HG03439 (cell line): ENCODE measurements at regions not wholly inside any gene's neighbourhood (a gene's known extent, or its start where the extent isn't known, plus 50 kb on each side); places are given as distances from the start of the nearest gene placed in this dataset.
"Not testable (repeated sequence)": the region's sequence is repeated elsewhere in the genome, so short reads cannot be mapped to it uniquely, and the experiment has no call there.

Experiments
- ATAC-seq: cut with Tn5 transposase; IDR thresholded peaks from one replicate; pipeline ENCODE4 v1.9.1; 2021; ENCODE audit warnings: mild to moderate bottlenecking, moderate library complexity; ENCODE audit not compliant: unreplicated experiment

DNA sequence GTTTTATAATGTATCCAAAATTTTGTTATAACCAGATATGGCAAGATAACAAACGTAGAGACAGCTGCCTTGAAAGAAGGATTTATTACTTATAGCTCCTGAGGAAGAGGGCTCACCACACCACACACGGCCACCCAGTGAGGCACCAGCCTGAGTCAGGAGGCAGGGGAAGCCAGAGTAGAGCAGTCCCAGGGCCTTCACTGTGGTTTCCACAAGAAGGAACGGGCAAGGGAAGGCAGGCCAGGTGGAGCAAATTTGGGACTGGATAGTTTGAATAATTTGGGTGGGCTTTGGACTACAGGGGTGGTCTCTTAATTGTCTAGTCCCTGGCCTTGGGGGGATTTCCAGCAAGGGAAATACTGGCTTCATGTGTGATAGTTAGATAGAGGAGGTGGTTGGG lies 72.5 kb downstream of the RRAGC start:
- ATAC-seq: no peak

DNA sequence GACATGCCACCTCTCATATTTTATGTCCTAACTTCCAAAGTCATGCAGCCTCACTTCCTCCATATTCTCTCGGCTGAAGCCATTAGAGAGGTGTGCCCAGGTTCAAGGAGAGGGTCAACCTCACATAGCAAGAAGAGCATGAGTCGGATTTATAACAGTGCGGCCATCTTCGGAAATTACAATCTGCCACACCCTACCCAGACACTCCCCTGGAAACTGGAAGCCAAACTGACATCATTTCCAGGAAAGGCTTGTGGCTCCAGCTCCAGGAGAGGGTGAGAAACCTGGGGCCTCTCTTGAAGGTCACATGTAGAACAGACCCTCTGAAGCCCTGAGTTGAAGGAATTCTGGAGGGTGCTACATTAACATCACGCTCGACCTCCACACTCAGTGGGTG lies 73.5 kb downstream of the RRAGC start:
- ATAC-seq: no peak

DNA sequence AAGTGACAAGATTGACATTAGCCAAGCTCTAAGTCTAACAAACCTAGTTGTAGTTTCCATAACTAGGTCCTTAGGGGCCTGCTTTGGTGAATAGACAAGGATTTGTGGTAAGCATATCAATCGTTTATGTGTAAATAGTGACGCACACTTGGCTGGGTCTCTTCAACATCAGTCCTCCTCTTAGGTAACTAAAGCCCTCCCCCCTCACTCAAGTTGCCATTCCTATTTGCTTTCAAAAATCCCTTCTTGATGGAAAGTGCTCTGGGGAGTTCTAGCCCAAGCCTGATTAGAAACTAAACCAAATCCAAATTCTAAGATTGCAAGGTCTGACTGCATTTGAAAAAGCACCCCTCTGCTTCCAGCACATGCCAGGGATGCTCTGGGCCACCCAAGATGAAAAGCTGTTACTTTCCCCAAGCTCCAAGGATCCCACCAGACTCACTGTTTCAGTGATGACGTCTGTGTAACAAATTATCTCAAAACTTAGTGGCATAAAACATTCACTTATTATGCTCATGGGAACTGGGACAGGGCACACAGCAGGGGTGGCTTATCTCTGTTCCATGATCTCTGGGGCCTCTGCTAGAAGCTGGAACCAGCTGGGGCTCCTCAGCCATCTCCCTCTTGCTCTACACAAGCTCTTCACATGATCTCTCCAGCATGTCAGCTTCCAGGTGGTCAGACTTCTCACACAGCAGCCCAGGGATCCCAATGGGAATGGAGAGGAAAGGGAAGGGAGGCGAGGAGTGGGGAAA lies 74.1 kb downstream of the RRAGC start:
- ATAC-seq: no peak

DNA sequence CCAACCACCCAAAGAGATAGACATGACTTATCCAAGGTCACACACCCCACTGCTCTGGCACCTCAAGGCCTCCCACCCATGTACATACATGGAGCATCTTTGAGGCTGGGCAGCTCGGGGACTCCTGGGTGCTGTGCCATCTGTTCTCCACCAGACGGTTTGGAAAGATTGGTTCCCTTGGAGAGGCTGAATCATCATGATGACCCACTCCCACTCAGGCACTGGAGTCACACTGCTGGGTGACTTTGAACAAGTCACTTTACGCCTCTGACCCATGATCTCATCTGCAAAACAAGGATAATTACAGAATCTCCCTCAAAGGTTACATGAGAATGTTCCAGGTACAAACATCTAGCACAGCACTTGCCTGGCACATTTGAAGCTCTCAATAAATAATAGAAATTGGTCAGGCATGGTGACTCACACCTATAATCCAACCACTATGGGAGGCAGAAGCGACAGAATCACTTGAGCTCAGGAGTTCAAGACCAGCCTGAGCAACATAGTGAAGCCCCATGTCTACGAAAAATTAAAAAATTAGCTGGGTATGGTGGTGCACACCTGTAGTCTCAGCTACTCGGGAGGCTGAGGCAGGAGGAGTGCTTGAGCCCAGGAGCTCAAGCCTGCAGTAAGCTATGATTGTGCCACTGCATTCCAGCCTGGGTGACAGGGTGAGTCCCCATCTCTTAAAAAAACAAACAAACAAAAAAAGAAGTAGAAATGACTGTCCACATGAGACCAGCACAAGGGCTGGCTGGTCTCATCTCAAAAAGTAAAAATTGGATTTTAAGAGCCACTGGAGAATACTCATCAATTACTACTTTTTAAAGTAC lies 74.9 kb downstream of the RRAGC start:
- ATAC-seq: no peak

DNA sequence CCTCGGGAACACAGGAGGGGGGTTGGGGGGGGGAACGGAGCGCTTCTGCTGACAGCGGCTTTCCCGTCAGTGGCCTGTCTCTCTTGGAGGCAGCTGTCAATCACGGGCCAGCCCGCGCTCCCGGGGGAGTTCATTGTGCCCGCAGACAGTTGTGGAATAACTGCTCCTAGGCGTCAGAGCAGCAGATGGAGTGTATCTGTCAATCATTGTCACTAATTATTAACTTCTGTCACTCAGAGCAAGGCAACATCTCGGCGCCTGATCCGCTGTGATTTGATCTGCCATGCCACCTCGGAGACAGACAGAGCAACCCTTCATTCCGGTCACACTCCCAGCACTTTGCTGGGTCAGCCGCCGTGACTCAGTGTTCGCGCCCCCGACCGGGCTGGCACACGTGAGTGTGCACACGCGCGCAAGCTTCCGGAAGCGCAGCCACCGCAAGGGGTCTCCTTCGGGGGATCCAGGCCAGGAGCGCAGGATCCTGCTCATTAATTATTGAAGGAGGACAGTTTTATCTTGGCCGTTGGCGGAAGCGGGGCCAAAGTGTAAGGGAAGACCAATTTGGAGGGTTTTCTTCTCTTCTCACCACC lies 75.8 kb downstream of the RRAGC start:
- no peak for ATAC-seq

DNA sequence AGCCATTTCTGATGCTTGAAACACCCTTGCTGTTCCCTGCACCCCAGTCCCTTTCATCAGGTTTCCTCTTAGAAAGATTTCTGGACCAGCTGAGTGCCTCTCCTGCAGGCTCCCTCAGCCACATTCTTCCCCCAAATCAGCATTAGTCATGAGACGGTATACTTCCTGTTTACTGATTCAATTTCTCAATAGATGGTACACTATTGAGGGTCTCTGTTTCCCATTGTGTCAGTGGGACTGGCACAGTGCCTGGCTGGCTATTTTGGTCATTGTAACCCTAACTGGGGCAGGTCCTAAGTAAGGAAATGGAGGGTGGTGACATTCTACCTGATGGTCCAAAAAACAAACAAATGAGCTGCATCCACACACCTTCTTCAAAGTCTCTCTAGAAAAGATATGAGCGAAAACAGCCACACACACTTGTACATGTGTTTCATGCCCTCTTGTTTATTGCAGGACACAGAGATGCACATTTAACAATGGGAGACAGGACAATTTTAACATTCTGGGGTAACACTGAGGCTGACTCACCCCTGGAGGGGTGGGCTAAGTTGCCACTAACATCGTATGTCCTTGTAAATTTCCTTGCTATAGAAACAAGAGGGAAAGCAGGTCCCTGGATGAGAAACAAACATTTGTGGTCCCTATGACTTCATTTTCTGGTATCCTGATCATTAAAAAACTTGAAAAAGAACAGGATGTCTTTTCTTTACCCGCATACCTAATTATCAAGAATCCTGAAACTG lies 77.5 kb downstream of the RRAGC start:
- no peak for ATAC-seq

DNA sequence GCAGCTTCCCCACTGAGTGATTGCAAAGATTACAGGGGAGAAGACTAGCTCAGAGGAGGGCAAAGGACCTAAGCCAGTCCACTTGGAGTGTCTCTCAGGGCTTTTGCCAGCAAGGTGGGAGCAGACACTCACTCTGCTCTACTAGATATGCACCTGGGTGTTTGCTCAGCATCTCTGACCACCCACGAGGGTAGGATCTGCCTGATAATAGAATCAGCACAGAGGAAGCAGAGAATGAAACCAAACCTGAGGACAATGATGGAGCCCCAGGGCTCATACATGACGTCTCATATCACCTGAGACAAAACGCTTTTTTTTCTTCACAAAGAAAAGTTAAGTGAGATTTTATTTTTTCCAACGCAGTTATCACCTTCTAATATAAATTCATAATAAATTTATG lies 79.4 kb downstream of the RRAGC start:
- no peak for ATAC-seq

DNA sequence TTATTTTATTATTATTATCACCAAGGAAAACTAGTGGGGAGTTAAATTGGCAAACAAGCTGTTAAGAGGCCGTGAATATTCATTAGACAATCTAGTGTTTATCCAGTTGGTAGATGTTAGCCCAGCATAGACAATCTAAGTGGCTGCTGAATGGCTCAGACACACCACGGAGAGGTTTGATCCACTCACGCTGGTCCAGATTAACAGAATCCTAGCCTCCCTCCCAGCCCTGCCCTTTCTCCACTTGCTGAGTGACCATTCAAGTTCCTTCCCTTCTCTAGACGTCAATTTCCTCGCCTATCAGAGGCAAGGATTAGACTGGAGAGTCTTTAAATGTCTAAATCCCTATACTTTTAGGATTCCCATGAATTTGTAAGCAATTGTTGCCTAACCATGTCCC lies 80.1 kb downstream of the RRAGC start:
- ATAC-seq: no peak

DNA sequence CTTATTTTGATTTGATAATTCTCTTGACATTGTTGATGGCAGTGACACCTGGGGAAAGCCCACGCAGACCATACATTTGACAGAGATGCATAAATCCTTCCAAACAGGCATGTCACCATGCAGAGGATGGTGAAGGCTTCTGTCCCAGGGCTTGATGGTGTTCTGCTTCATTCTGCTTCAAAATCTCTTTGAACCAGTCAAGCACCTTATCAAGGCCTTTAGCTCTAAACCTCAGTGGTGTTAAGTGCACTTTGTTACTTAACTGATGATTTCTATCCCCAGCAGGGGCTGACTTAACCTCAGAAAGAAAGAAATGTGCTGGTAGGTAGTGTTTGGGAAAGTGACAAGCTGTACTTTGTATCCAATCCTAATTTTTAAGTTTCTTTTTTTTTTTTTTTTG lies 81.1 kb downstream of the RRAGC start:
- no peak for ATAC-seq

DNA sequence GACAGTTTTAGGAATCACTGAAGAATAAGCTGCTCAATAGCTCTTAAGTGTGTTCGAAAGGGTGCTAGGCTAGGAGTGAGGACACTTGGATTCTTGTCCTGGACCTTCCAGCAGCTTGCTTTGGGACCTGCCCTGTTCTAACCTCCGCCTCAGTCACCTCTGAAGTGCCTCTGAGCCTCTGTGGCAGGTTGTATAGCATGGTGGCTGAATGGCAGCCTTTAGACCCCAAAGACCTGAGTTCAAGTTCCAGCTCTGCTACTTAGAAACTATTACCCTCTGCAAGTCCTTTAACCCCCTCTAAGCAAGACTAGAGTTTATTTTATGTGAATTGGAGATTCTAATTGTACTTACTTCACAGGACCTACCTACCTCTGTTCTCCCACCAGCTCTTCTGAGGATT lies 81.5 kb downstream of the RRAGC start:
- no peak for ATAC-seq

DNA sequence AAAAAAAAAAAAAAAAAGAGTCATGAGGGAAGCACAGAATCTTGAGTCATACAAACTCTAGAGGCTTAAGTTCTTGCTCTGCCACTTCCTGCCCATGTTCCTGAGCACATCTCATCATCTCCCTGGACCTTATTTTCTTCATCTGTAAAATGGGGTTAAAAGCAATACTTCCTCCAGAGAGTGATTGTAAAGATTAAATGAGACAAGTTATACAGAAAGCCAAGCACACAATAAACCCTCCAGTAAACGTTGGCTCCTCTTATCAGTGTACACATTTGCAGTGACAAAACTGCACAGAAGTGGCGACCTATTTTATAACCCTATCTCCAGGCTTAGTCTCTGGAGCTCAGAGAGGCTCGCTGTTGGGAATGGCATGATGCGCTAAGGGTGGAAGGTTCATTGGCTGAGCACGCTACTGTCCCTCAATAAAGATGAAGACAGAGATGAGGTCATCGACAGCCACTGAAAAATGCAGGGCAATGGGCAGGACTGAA lies 82.1 kb downstream of the RRAGC start:
- ATAC-seq: no peak

DNA sequence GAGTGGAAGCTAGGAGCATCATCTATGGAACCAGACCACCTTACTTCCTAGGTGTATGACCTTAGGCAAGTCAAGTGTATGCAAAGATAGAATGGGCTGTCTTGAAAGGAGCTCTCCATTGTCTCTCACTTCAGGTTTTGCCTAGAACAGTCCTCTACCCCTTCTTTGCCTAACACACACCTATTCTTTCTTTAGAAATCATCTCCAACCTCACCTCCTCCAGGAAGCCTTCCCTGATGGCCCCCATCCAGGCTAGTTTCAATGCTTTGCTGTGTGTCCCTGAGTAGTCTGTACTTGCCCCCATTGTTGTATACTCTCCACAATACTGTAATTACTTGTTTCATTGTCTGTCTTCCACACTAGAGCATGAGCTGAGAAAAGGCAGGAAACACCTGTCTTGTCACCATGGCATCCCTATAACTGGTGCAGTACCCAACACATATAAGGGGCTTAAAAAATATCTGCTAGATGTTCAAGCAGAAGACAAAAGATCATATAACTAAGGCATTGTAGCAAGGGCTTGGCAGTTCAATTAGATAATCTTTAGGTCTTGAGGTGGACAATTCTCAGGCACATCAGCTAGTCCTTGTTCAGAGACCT lies 83.0 kb downstream of the RRAGC start:
- ATAC-seq: no peak

DNA sequence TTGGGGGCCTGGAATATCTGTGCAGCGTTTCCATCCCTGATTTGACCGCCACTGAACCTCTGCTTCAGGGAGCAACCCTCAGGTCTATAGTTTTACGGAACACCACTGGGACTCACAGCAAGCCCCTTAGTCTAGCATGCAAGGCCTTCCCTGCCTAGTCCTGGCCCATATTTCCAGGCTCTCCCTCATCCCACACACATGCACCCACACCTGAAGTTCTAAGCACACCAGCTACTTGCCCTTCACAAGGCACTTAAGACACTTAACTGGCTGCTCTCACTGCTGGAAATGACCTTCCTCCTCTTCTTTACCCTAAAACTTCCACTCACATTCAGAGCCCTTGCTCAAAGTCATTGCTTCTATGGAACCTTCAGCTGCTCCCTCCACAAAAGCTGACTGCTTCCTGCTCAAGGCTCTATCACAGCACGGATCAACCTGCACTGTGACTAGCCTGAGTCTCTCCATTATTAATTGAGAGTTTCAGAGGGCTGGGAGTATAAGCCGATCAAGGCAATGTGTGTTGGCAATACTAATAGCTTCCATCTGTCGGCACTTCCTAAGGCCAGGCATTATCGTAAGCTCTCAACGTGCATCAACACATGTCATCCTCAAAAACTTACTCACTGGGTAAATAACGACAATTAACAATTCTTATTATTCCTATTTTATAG lies 84.3 kb downstream of the RRAGC start:
- no peak for ATAC-seq

DNA sequence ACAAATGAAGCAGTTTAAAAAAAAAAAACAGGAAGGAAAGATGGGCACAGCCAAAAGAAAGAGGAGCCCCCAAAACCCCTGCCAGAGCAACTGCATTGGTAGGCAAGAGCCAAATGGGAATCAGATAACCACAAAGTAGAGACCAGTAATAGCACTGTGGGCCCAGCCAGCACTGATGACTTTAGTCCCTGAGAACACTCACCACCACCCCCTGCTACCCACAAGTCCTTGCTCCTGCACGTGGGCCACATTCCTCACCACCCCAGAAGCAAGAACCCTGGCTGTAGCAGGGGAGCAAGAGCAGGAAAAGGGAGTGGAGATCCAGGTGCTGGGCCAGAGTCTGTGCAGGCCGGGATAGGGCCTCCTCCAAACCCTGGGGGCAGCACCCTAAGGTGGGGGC lies 86.1 kb downstream of the RRAGC start:
- ATAC-seq: no peak

DNA sequence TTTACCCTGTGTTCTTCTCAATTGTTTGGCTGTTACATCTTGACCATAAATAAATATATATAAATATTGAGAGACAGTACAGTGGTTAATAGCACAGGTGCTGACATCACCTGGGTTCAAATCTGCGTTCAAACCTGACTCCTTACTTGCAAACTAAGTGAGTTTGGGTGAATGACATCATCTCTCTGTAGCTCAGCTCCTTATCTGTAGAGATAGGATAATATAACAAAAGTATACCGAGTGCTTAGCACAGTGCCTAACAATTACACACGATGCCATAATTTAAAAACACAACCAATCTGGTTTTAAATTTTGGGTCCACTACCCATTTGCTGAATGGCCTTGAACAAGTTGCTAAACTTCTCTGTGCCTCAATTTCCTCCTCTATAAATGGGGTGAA lies 86.6 kb downstream of the RRAGC start:
- no peak for ATAC-seq

DNA sequence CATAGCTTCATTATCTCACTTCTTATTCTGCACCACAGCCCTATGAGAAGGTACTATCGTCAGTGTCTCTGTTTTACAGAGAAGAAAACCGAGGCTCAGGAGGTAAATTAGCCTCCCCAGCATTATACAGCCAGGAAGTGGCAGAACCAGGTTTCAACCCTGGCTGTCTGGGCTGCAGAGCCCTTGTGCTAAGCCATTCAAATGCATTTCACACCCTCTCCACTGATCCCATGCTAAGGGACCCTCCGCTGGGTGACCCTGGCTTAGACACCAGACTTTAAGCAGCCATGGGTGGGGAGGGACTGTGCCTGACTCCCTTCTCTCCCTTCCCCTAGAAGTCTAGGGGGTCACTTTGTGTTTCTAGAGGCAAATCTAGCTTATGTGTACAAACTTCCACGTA lies 87.5 kb downstream of the RRAGC start:
- no peak for ATAC-seq

DNA sequence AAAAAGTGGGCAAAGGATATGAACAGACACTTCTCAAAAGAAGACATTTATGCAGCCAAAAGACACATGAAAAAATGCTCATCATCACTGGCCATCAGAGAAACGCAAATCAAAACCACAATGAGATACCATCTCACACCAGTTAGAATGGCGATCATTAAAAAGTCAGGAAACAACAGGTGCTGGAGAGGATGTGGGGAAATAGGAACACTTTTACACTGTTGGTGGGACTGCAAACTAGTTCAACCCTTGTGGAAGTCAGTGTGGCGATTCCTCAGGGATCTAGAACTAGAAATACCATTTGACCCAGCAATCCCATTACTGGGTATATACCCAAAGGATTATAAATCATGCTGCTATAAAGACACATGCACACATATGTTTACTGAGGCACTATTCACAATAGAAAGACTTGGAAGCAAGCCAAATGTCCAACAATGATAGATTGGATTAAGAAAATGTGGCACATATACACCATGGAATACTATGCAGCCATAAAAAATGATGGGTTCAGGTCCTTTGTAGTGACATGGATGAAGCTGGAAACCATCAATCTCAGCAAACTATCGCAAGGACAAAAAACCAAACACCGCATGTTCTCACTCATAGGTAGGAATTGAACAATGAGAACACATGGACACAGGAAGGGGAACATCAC lies 88.9 kb downstream of the RRAGC start:
- not testable (repeated sequence) for ATAC-seq

DNA sequence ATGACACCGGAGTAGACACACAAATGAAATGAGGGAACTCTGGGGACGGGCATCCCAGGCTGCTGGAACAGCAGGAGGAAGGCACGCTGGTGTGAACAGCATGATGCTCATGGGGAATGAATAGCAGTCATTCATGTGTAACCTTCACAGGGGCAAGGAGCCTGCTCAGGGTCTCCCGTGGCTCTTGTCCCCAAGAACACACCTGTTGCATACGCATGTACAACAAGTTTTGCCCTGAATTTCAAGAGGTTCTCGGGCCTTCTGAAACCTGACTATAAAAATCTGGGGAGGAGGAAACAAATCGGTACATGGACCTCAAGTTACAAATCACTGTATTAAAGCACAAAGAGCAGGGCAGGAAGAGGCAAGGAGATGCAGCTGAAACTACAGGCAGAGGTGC lies 93.4 kb downstream of the RRAGC start:
- ATAC-seq: no peak

DNA sequence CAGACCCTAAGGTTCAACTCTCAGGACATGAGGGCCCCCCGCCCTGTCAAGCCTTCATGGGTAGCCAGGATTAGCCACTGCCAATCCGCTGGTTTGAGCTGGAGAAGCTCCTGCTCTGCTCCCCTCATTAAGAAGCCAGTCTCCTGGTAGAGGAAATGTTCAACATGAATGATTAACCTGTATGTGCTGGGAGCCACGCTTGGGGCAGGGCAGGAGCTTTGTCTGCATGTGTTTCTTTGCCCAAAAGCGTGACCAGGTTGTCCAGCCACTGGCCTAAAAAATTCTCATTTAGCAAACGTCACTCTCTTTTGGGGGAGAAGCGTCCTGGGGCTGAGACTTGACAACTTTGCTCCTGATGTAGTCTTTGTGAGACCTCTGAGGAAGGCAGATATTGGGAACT lies 96.5 kb downstream of the RRAGC start:
- no peak for ATAC-seq

DNA sequence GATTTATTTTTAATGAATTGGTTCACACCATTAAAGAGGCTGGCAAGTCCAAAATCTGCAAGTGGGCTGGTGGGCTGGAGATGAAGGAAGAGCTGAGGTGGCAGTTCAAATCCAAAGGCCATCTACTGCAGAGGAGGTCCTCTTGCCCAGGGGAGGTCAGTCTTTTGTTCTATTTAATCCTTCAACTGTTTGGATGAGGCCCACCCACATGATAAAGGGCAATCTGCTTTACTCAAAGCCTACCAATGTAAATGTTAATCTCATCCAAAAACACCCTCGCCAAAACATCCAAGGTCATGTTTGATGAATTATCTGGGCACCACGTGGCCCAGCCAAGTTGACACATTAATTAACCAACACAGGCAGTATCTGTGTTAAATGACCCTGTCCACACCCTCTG lies 99.0 kb downstream of the RRAGC start:
- ATAC-seq: no peak
